ENCODE measurements at regions not wholly inside any gene's neighbourhood (a gene's known extent, or its start where the extent isn't known, plus 50 kb on each side); places are given as distances from the start of the nearest gene placed in this dataset.

DNA sequence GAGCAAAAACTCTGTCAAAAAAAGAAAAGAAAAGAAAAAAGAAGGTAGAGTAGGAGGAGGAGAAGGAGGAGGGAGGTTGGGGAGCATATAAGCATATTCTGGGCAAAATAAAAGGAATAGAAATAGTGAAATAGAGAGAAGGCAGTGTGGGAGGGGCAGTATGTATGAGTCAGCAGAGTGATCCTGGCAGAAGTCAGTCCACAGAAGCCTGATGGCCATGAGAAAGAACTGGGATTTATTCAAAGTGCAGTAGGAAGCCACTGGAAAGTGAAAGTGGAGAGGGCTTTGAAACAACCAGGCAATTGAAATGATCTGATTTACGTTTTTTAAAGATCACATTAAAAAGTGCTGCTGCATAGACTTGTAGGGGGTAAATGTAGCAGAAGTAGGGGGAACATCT is 368.6 kb upstream of the USP15 start:
- dilution Hi-C loops (cut with MboI; ENCODE audit: extremely low pct_ligation_motif_present, low sequenced_read_pairs): no loop called here

DNA sequence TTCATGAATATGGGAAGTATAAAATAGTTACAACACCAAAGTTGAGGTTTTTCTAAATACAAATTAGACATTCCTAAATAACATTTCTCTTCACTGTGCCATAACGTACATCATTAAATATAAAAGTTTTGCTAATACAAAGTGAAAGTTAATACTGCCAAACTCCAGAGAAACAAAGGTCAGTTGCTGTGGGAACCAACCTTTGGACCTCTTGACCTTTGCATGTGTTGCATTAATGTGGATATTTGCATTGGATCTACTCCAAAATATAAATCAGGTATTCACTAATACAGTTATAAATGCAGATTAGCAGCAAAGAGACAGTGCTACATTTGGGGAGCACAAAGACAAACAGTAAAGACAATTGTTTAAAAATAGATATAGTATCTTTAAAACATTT is 366.0 kb upstream of the USP15 start:
- no peak overlapping the region for H2AFZ ChIP-seq (ENCODE audit: control insufficient read depth, low read length)
- TF ChIP-seq EZH2 (IDR thresholded peaks at IDR 0.05; ENCODE audit: low read length): no peak
- TF ChIP-seq, protein P1, sequence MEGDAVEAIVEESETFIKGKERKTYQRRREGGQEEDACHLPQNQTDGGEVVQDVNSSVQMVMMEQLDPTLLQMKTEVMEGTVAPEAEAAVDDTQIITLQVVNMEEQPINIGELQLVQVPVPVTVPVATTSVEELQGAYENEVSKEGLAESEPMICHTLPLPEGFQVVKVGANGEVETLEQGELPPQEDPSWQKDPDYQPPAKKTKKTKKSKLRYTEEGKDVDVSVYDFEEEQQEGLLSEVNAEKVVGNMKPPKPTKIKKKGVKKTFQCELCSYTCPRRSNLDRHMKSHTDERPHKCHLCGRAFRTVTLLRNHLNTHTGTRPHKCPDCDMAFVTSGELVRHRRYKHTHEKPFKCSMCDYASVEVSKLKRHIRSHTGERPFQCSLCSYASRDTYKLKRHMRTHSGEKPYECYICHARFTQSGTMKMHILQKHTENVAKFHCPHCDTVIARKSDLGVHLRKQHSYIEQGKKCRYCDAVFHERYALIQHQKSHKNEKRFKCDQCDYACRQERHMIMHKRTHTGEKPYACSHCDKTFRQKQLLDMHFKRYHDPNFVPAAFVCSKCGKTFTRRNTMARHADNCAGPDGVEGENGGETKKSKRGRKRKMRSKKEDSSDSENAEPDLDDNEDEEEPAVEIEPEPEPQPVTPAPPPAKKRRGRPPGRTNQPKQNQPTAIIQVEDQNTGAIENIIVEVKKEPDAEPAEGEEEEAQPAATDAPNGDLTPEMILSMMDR (optimal IDR thresholded peaks at IDR 0.05 in 1 of 3, IDR thresholded peaks at IDR 0.05 in 1 of 3, conservative IDR thresholded peaks at IDR 0.05 in 1 of 3; ENCODE audit: extremely low read depth in 1 of 3, insufficient read depth in 2 of 3, low read length in 3 of 3): no peak
- H3K4me2 ChIP-seq (ENCODE audit: control insufficient read depth, extremely low read depth, insufficient read depth, low read depth, low read length): no peak overlapping the region
- no peaks in the 10 kb centered on the region for H4K20me1 ChIP-seq (ENCODE audit: control insufficient read depth, extremely low read depth, insufficient read depth, low read length)
- no peaks in the 10 kb centered on the region for H3K27me3 ChIP-seq (ENCODE audit: control insufficient read depth, extremely low read depth, insufficient read depth, low read length)
- no peaks in the 10 kb centered on the region for H3K9me1 ChIP-seq (ENCODE audit: control insufficient read depth, extremely low read depth, insufficient read depth, low read length)
- no peak overlapping the region for H3K4me3 ChIP-seq (ENCODE audit: control insufficient read depth in 2 of 3, extremely low read depth in 1 of 3, insufficient read depth in 2 of 3, low read depth in 1 of 3, low read length in 3 of 3)
- H3K79me2 ChIP-seq (ENCODE audit: control insufficient read depth, insufficient read depth, low read length): no peaks in the 10 kb centered on the region
- H3K27ac ChIP-seq (ENCODE audit: control insufficient read depth, insufficient read depth, low read length): no peak overlapping the region
- no peak for FAIRE-seq
- H3K9me3 ChIP-seq (ENCODE audit: control insufficient read depth, low read depth, low read length): no peaks in the 10 kb centered on the region
- H3K36me3 ChIP-seq (ENCODE audit: control insufficient read depth in 2 of 2, extremely low read depth in 1 of 2, insufficient read depth in 2 of 2, low read length in 2 of 2): no peaks in the 10 kb centered on the region
- DNase-seq (ENCODE audit: low read depth, low spot score): no peak
- H3K9ac ChIP-seq (ENCODE audit: control insufficient read depth, extremely low read depth, insufficient read depth, low read length): no peak overlapping the region
- H3K4me1 ChIP-seq (ENCODE audit: control insufficient read depth, extremely low read depth, insufficient read depth, low read length): no peaks in the 10 kb centered on the region
- dilution Hi-C loops (cut with MboI; ENCODE audit: extremely low pct_ligation_motif_present, low sequenced_read_pairs): no loop called here

More for the DNA sequence above, 368.6 kb upstream of the USP15 start:
- no peaks in the 10 kb centered on the region for H4K20me1 ChIP-seq (ENCODE audit: control insufficient read depth, extremely low read depth, insufficient read depth, low read length)
- H3K4me3 ChIP-seq (ENCODE audit: control insufficient read depth in 2 of 3, extremely low read depth in 1 of 3, insufficient read depth in 2 of 3, low read depth in 1 of 3, low read length in 3 of 3): no peak overlapping the region
- FAIRE-seq (no peak), DNase-seq (ENCODE audit: low read depth, low spot score) (no peak)
- H3K9me1 ChIP-seq (ENCODE audit: control insufficient read depth, extremely low read depth, insufficient read depth, low read length): no peaks in the 10 kb centered on the region
- no peaks in the 10 kb centered on the region for H3K9me3 ChIP-seq (ENCODE audit: control insufficient read depth, low read depth, low read length)
- no peak overlapping the region for H3K4me2 ChIP-seq (ENCODE audit: control insufficient read depth, extremely low read depth, insufficient read depth, low read depth, low read length)
- H2AFZ ChIP-seq (ENCODE audit: control insufficient read depth, low read length): no peak overlapping the region
- H3K79me2 ChIP-seq (ENCODE audit: control insufficient read depth, insufficient read depth, low read length): no peaks in the 10 kb centered on the region
- H3K27ac ChIP-seq (ENCODE audit: control insufficient read depth, insufficient read depth, low read length): no peak overlapping the region
- TF ChIP-seq, protein P1 (optimal IDR thresholded peaks at IDR 0.05 in 1 of 3, IDR thresholded peaks at IDR 0.05 in 1 of 3, conservative IDR thresholded peaks at IDR 0.05 in 1 of 3; ENCODE audit: extremely low read depth in 1 of 3, insufficient read depth in 2 of 3, low read length in 3 of 3): no peak
- no peak for TF ChIP-seq EZH2 (IDR thresholded peaks at IDR 0.05; ENCODE audit: low read length)
- no peaks in the 10 kb centered on the region for H3K27me3 ChIP-seq (ENCODE audit: control insufficient read depth, extremely low read depth, insufficient read depth, low read length)
- H3K4me1 ChIP-seq (ENCODE audit: control insufficient read depth, extremely low read depth, insufficient read depth, low read length): no peaks in the 10 kb centered on the region
- no peak overlapping the region for H3K9ac ChIP-seq (ENCODE audit: control insufficient read depth, extremely low read depth, insufficient read depth, low read length)
- no peaks in the 10 kb centered on the region for H3K36me3 ChIP-seq (ENCODE audit: control insufficient read depth in 2 of 2, extremely low read depth in 1 of 2, insufficient read depth in 2 of 2, low read length in 2 of 2)
